Hematopoietic multipotent progenitor cell (in vitro differentiated cells): ENCODE measurements at regions not wholly inside any gene's neighbourhood (a gene's known extent, or its start where the extent isn't known, plus 50 kb on each side); places are given as distances from the start of the nearest gene placed in this dataset.

Experiments
- DNase-seq, 3 donors: peaks; one replicate each; pipeline ENCODE4 v3.0.0-alpha.2; 2011 to 2015; ENCODE audit warnings: low read depth in 2 of 3, low spot score in 2 of 3

DNA sequence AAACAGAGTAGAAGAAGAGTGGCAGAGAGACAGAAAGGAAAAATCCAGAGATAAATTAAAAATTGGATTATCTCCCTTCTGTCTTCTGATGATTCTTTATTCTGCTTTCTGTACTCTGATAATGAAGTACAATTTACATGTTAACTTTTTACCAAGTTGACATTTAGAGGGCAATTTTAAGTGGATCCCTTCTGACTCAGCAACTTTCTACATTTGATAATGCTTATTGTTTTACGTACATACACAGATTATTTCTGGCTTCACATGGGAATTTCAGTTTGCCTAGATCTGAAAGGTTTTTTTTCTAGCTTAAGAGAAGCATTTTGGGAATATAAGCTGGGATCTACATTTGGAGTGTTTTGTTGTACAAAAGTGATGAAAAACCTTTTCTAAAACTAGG lies 491.3 kb downstream of the OTOL1 start:
- no peak for DNase-seq

DNA sequence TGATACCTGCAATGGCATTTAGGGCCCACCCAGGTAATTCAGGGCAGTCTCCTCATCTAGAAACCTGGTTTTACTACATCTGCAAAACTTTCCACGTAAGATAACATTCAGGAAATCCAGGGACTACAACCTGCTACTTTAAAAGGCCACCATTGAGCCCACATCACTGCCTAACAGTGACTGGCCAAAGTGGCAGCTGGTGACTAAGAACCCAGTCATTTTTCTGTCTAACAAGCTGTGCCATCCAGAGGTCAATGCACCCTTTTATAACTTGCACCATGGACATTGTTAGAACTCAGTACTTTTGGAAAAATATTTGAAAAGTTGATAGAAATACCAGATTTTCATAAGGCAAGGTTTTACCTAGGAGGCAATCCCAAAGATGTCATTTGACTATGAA lies 492.4 kb downstream of the OTOL1 start:
- no peak for DNase-seq

DNA sequence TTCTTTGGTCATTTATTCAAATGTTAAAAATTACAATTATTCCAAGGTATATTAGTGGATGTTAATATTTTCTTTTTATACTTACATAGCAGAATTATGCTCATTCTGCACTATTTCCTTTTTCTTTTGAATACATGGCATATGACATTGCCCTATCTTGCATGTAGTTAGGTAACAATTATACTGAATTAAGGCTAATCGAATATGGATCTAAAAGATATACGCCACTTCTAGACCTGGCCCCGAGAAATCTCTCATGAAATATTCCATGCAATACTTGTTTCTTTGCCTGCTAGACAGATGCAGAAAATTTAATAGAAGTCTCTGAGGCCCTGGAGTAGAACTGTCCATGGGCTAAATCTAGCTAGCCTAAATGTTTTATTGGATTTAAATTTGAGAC lies 493.4 kb downstream of the OTOL1 start:
- DNase-seq: no peak

DNA sequence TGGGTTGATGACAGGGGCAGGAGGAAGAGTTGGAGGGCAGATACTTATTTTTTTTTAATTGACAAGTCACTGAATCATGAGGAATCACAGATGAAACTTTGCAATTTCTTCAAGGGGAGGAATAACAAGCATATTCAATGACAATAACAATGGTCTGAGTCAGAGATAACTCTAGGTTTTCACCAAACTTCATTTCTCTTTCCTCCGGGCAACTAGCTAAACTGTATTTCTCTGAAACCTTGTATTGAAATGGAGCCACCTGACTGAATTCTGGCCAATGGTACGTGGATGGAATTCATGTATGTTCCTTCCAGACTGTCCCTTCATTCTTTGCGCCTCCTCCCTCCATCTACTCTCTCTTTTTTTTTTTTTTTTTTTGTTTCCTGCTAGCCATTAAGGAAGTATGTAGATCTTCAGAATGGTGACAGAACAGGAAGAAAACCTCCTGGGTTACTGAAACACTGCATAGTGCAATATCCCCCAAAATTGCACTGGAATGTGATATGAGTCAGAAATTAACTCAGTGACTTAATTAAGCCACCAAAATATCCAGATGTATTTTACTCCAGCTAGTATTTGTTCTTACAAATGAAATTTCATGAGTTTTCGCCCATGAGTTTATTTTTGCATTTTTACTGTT lies 495.4 kb downstream of the OTOL1 start:
- no peak for DNase-seq

DNA sequence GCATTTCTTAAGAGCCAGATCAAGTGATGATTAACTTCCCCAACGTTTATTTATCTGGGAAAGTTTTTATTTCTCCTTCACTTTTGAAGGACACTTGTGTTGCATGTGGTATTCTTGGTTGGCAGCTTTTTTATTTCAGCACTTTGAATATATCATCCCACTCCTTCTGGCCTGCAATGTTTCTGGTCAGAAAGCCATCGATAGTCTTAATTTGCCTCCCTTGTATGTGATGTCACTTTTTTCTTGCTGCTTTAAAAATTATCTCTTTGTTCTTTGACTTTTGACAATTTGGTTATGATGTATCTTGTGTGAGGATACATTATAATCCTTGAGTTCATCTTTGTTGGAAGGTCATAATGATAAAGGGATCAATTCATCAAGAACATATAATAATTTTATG lies 503.2 kb downstream of the OTOL1 start:
- DNase-seq: no peak

DNA sequence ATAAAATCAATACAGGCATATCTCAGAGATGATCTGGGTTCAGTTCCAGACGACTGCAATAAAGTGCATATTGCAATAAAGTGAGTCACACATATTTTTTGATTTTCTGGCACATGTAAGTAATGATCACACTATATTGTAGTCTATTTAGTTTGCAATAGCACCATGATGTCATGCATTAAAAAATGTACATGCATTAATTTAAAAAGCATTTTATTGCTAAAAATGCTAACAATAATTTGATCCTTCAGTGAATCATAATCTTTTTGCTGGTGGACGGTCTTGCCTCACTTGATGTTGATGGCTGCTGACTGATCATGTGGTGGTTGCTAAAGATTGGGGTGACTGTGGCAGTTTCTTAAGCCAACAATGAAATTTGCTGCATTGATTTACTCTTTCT lies 511.1 kb downstream of the OTOL1 start:
- no peak for DNase-seq

DNA sequence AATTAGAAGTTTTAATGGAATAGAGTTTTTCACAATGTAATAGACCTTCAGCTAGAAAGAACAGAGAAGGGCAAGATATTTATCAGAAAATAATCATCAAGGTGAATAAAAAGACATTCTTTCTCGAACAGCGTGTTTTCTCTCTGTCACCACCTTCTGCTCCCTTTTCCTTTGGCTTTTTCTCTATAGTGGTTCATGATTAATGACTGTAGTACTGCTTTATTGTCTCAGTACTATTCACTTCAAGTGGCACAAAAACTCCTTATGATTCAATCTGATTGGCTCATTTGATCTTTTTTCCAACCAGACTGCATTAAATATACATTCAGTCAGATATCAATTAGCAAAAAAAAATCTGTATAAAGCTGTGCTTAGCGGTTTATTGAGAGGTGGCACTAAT lies 516.0 kb downstream of the OTOL1 start:
- DNase-seq: no peak

DNA sequence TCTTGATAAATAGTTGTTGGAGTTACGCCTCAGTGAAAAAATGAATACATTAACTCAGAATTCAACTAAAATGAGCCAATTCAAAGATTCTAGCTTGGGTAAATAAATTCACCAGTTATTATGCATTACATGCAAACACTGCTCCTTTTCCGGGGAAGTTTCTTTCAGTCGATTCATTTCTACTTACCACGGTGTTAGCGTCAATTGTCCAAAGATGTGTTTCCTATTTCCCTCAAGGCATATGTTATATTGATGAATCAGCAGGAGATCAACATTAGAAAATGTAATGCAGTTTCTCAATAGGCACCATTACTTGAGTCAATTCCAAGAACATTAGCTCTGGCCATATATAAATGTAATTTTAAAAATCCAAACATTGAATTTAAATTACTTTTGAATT lies 517.7 kb downstream of the OTOL1 start:
- DNase-seq: no peak

DNA sequence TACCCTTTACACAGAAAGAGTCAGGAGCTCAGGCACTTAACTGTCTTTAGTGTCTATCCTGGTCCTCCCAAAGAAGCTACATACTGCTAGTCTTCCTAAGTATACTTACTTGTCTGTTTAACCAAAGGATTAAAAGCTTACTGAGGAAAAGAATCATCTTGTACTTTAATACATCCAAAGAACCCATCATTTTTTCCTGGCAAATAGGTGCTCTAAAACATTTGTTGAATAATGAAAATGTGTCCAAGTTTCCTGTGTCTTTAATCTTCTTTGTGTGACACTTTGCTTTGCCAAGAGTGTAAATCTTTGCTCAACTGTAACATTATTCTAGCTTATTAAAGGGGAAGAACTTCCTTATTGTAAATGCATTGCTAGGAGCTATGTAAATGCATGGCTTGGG lies 519.2 kb downstream of the OTOL1 start:
- DNase-seq: no peak

DNA sequence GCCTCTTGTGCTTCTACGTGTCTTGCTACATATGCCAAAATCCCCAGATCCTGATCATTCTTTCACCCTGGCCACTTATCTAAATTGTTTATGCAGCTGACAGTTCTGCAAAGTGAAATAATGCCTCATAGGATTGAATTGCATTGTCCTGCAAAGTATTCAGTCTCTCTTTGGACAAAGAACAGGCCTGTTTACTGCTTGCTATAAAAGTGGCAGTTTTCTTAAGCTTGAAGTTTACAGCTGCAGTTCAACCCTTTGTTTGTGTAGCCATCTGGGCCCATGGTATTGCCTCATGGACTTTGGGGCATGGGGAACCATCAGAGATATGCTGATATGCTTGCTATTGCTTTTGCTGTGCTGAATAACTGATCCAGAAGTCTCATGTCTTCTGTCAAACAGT lies 523.2 kb downstream of the OTOL1 start:
- no peak for DNase-seq

DNA sequence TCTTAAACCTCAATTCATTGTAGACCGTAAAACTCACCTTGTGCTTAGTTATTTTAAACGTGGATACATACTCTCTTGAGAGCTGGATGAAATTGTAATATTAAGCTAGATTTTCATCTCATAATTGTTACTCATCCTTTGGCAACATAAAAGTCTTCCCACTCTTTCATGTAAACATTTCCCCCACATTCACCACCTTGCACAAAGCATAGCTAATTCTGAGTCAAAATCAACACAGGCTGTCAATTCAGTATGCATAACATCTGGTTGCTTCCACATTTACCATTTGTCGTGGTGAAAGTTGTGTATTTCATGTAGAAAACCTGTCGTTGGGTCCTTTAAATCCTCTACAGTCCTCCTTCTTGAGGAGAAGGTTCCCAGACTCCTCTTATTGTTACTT lies 524.6 kb downstream of the OTOL1 start:
- no peak for DNase-seq

DNA sequence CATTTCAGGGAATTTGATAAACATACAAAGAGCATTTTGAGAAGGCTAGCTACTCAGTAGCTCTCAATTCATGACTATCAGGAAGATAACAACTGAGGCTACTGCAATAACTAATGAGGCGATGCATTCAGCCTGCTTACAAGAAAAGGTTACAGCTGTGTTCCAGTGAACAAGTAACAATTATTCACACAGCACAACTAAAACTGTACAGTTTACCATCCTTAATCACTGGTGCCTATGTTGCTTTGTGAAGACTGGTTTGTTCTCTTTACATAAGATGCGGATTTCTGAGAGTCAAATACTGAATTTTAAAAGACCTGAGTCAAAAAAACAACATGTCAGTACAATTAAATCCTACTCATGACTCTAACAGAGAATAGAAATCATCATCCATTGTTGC lies 526.3 kb downstream of the OTOL1 start:
- DNase-seq: no peak

DNA sequence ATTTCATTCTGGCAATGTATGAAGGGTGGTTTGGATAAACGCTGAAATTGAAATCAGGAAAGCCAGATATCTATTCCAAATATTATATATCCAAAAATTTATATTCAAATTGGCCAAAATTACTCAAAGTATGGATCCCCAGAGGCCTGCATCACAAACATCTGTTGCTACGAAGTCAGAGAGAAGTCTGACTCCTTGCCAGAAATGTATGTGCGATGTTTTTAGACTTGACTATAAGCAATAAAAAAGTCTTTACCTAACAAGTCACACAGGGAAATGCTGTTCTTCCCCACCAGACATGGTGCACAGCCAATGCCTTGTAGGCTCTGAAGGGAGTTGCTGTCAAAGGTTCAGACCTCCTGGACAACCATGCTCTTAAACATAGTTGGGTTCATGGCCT lies 533.1 kb downstream of the OTOL1 start:
- DNase-seq: no peak

DNA sequence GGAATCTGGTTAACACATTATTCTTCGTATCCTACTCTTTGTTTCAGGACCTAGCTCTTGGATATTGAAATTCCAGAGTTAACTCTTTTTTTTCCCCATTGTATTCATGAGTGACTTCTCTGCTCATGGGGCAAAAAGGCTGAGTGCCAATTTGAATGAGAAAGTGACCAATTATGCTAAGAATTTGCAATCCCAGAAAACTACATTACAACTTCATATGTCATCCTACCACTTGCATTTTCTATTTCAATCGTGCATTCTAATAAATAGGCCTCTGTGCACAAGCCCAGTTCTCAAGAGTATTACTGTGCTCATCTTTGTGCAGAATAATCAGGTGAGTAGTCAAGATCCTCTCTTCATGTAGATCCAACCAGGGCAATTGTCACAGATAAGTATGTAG lies 537.8 kb downstream of the OTOL1 start:
- no peak for DNase-seq

DNA sequence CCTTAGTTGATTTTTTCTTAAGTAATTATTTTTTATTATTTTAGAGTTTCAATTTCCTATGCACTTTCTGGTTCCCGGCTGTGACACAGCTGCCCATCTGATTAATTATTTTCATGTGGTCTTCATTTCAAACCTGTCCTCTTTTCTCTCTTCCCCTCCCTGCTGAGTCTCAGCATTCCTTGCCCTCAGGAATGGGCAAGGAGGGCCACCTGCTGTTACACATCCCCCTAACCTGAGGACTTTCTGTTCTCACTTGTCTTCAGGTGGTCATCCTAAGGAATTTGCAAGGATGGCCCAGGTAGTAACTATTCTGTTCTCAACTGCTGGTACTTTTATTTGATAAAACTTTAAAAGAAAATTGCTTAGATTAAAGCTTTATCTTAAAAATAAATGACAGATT lies 545.0 kb downstream of the OTOL1 start:
- DNase-seq: no peak

DNA sequence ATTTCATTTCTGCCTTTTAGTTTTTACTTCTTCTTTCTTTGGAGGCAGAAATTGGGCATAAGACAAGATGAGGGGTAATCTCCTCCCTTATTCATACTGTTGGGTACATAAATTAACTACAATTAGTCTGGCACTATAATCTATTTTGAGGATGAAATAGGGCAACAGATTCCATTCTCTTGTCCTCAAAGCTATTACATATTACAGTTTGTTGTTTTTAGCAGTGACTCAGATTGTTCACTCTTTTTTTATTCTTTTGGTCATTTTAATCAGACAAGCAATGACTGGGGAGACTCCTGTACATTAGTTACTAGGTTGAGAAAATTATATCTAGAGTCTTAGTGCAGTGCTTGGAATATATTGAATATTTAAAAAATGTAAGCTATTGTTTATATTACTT lies 556.0 kb downstream of the OTOL1 start:
- no peak for DNase-seq

DNA sequence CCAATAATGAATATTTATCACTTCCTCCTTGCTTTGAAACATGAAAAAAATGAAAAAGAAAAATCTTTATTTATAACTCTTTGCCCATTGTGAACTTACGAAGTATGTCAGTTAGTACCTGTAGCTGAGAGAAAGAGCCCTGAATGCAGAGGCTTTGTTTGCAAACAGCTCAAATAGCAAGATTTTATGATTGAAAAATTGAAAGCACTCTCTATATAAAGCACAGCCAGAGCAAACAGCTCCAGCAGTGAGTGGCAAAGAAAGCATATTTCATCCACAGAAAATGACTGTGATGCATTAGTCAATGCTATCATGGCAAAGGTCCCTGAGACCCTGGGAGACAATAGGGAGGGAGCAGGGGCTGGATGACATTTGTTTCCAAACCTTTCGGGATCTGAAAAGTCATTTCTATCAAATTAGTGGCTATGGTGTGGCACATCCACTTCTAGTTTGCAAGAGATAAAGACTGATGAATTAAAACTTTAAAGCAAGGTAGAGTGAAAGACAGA lies 576.1 kb downstream of the OTOL1 start:
- DNase-seq: no peak

DNA sequence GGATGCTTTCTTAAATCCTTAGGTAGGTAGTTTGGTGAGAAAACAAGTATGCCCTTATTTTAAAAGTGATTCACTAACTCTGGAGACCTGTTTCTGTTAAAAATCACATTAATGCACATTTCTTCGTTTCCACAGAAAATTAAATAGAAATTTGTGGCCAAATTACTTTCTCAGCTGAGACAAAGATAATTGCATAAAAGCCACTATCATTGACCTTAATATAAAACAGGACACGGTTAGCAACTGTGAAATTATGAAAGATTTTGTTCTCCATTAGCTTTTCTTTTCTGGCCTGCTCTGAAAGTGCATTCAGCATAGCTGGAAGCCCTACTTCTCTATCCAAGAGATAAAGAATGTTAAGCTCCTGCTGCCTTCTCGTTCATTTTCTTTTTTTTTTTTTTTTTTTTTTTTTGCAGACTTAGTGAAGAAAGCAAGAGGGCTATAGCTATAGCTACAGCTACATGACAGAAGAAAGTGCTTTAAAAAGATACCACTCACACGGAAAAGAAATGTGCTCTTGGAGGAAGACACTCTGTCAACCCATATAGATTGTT lies 576.9 kb downstream of the OTOL1 start:
- DNase-seq: no peak

DNA sequence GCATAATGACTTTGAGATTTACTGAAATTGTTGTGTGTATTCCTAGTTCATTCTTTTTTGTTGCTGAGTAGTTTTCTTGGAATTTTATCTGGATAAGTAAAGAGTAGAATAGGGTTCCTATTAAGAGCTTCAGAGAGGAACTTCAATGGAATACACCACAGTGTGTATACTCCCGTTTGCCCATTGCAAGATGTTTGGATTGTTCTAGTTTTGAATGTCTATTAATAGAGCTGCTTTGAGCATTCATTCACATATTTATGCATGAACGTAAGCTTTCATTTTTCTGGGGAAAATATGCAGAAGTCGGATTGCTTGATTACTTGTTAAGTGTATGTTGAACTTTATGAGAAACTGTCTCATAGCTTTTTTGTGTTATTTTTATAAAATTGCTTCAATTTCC lies 580.5 kb downstream of the OTOL1 start:
- DNase-seq: no peak

DNA sequence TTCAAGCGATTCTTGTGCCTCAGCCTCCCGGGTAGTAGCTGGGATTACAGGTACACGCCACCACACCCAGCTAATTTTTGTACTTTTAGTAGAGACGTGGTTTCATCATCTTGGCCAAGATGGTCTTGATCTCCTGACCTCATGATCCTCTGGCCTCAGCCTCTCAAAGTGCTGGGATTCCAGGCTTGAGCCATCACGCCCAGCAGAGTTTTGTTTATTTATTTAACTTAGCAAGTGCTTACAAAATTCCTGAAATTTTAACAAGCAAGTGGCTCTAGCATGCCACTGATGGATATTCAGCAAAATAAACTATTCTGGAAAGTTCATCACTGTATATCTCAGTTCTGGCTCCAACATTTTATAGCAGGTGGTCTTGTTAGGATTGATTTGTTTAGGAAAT lies 585.9 kb downstream of the OTOL1 start:
- DNase-seq: no peak

DNA sequence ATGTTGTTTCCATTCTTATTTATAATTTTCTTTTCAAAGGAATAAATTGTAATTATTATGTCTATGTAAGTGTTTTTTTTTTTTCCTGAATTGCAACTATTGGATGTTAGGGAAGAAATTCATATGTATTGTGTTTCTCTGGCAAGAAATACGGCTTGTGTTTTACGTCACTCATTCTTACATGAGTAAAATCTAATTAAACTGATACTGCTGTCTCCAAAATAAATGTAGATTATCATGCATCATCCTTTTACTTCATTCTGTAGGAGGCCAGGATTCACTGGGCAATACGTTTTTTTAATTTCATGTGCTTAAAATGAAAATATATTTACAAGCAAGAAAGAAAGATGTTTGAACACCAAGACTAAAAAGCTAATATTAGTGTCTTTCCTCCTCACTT lies 590.8 kb downstream of the OTOL1 start:
- no peak for DNase-seq

DNA sequence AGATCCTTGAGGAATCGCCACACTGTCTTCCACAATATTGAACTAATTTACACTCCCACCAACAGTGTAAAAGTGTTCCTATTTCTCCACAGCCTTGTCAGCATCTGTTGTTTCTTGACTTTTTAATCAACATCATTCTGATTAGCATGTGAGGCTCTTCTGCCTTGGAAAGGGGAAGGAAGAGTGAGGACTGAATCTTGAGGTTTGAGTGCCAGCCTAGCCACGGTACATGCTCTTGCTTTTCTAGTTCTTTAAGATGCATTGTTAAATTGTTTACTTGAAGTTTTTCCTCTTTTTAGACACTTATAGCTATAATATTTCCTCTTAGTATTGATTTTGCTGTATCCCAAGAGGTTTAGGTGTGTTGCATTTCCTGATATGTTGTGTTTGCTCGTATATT lies 596.1 kb downstream of the OTOL1 start:
- peak in 1 of 3 donors; percentile 16 for DNase-seq

DNA sequence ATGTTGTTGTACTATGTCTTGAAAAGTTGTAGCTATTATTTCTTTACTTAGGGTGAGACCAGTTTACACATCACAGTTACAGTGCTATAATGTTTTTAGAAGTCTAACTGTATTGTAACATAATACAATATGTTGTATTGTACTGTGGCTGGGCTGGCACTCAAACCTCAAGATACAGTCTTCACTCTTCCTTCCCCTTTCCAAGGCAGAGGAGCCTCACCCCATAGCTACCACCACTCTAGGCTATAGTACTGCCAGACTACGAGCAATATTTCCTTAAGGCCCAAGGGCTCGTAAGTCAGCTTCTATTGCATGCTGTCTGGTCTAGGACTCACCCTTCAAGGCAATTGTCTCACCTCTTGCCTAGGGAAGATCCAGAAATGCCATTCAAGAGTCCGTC lies 597.7 kb downstream of the OTOL1 start:
- peak in 2 of 3 donors; percentile 3 to 39 for DNase-seq
